ENCODE measurements at regions not wholly inside any gene's neighbourhood (a gene's known extent, or its start where the extent isn't known, plus 50 kb on each side); places are given as distances from the start of the nearest gene placed in this dataset.

DNA sequence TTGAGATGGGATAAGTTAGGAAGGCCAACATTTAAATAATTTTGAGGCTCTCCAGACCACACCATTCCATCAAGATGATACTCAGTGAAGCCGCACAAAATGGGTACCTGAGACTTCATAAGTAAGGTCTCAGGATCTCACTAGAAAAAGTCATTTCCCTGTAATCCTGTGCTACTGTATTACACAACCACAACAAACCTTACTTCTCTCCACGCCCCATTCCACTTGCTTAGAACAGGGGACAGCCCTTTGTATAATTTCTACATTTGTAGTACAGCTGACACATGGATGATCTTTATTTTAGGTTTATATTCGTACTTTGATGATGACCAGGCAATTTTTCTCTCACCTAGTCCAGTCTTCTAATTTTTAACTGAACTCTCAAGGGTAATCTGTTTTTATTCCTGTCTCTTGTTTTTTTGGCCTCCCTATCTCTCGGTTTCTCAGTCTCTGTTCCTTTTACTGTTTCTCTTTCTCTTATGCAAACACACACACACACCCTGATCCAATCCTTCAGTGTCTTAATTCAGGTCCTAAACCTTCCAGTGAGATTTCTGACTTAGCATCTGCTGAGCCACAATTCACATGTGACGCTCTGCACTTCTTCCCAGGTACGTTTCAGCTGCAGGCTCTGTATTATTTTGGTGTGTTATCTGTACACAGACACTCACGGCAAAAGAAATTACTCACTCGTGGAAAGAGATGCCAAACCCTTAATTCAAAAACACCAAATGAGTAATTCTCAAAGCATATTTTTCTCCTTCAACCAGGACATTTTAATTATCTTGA is 223.2 kb upstream of the THBS1 start:
- H4K12ac ChIP-seq (ENCODE audit: low read depth, low read length): no peak overlapping the region
- no peak overlapping the region for H3K9ac ChIP-seq (ENCODE audit: low read length)
- no peaks in the 10 kb centered on the region for H3K79me1 ChIP-seq (ENCODE audit: low read length)
- no peaks in the 10 kb centered on the region for H3K36me3 ChIP-seq (ENCODE audit: control insufficient read depth in 1 of 2, insufficient read depth in 2 of 2, low read length in 2 of 2)
- H3K18ac ChIP-seq (ENCODE audit: low read length): no peak overlapping the region
- no peaks in the 10 kb centered on the region for H3K27me3 ChIP-seq (ENCODE audit: insufficient read depth, low read length)
- H3K4me2 ChIP-seq (ENCODE audit: low read length): no peak overlapping the region
- H4K91ac ChIP-seq (ENCODE audit: low read depth, low read length): no peak overlapping the region
- H3K14ac ChIP-seq (ENCODE audit: low read length): no peak overlapping the region
- H2BK12ac ChIP-seq (ENCODE audit: low read length): no peak overlapping the region
- no peak overlapping the region for H2AK5ac ChIP-seq (ENCODE audit: low read length)
- H3K4ac ChIP-seq (ENCODE audit: low read depth, low read length): no peak overlapping the region
- H3K4me1 ChIP-seq (ENCODE audit: control insufficient read depth in 1 of 2, insufficient read depth in 2 of 2, low read length in 2 of 2): peaks cover 0 to 4% of the 10 kb centered on the region in 2 experiments
- no peak overlapping the region for H4K8ac ChIP-seq (ENCODE audit: low read depth, low read length)
- H2BK120ac ChIP-seq (ENCODE audit: insufficient read depth, low read length, poor library complexity): no peak overlapping the region
- no peak for DNase-seq
- no peak overlapping the region for H2AFZ ChIP-seq (ENCODE audit: insufficient read depth, low read length, poor library complexity)
- H3K23ac ChIP-seq (ENCODE audit: low read length): no peak overlapping the region
- no peaks in the 10 kb centered on the region for H3K79me2 ChIP-seq (ENCODE audit: control insufficient read depth, insufficient read depth, low read length, poor library complexity)
- no peaks in the 10 kb centered on the region for H3K9me3 ChIP-seq (ENCODE audit: insufficient read depth, low read depth, low read length)
- no peak overlapping the region for H3K27ac ChIP-seq (ENCODE audit: low read depth, low read length)
- H3K4me3 ChIP-seq (ENCODE audit: low read depth, low read length): no peak overlapping the region
- no CpG with 5 or more reads among the region's 8 CpGs for WGBS (ENCODE audit: extremely low coverage, insufficient coverage, insufficient read length)
- H2BK5ac ChIP-seq (ENCODE audit: low read depth, low read length, poor library complexity): no peak overlapping the region

DNA sequence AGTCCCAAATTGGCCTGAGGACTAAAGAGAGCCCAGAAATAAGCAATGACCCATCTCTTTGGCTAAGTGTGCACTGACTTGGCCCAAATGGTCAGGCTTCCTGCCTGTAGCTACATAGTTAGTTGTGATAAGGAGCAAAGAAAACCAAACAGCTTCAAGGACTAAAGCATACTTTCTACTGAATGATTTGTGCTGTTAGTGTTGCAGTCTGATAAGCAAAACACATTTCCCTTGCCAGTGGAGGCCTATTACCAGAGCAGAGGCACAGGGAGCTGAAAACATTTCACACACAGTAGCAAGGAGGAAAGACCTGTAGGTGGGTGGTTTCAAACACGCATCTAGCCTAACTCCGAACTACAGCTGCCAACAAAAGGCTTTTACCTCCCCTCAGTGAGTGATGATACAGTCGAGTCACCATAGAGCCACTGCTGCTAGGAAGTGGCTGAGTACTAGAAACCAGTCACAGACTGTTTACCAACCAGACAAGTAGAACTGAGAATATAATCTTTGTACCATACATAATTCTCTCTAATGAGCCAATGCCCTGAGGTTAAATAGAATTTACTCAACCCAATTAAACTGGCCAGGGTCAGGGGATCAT is 222.3 kb upstream of the THBS1 start:
- no peaks in the 10 kb centered on the region for H3K36me3 ChIP-seq (ENCODE audit: control insufficient read depth in 1 of 2, insufficient read depth in 2 of 2, low read length in 2 of 2)
- no peak overlapping the region for H3K18ac ChIP-seq (ENCODE audit: low read length)
- no peak overlapping the region for H3K4me2 ChIP-seq (ENCODE audit: low read length)
- H2BK120ac ChIP-seq (ENCODE audit: insufficient read depth, low read length, poor library complexity): no peak overlapping the region
- H3K14ac ChIP-seq (ENCODE audit: low read length): no peak overlapping the region
- H3K4me1 ChIP-seq (ENCODE audit: control insufficient read depth in 1 of 2, insufficient read depth in 2 of 2, low read length in 2 of 2): peaks cover 0 to 4% of the 10 kb centered on the region in 2 experiments
- H2AFZ ChIP-seq (ENCODE audit: insufficient read depth, low read length, poor library complexity): peak overlapping the region; percentile 48
- no CpG with 5 or more reads among the region's 3 CpGs for WGBS (ENCODE audit: extremely low coverage, insufficient coverage, insufficient read length)
- H4K12ac ChIP-seq (ENCODE audit: low read depth, low read length): no peak overlapping the region
- no peaks in the 10 kb centered on the region for H3K79me1 ChIP-seq (ENCODE audit: low read length)
- no peak overlapping the region for H2BK5ac ChIP-seq (ENCODE audit: low read depth, low read length, poor library complexity)
- no peak overlapping the region for H3K4me3 ChIP-seq (ENCODE audit: low read depth, low read length)
- no peaks in the 10 kb centered on the region for H3K9me3 ChIP-seq (ENCODE audit: insufficient read depth, low read depth, low read length)
- H2AK5ac ChIP-seq (ENCODE audit: low read length): no peak overlapping the region
- no peak overlapping the region for H4K91ac ChIP-seq (ENCODE audit: low read depth, low read length)
- no peaks in the 10 kb centered on the region for H3K79me2 ChIP-seq (ENCODE audit: control insufficient read depth, insufficient read depth, low read length, poor library complexity)
- H3K9ac ChIP-seq (ENCODE audit: low read length): no peak overlapping the region
- no peak overlapping the region for H3K4ac ChIP-seq (ENCODE audit: low read depth, low read length)
- no peak overlapping the region for H3K27ac ChIP-seq (ENCODE audit: low read depth, low read length)
- no peak overlapping the region for H4K8ac ChIP-seq (ENCODE audit: low read depth, low read length)
- no peaks in the 10 kb centered on the region for H3K27me3 ChIP-seq (ENCODE audit: insufficient read depth, low read length)
- no peak overlapping the region for H2BK12ac ChIP-seq (ENCODE audit: low read length)
- no peak for DNase-seq
- H3K23ac ChIP-seq (ENCODE audit: low read length): no peak overlapping the region

DNA sequence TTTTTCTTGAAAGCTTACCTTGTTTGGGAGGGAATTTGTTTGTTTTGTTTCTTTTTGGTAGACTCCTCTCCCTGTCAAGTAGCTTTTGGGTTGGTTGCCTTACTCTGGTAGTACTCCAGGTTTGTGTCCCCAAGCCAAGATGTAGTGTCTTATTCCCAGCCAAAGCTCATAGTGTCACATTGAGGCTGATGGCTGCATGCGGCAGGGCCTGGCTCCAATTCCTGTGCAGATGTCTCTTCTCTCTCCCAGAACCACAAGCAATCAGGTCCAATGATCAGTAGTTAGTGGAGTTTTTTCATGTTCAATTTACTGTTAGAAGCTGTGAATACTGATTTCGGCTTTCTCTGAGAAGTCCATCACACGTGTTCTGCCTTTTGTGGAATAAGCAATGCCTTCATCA is 221.1 kb upstream of the THBS1 start:
- Histone ChIP-seq H4K8ac (ENCODE audit: low read depth, low read length) (no peak overlapping the region), H3K9me3 (ENCODE audit: insufficient read depth, low read depth, low read length) (no peaks in the 10 kb centered on the region), H2BK120ac (ENCODE audit: insufficient read depth, low read length, poor library complexity) (no peak overlapping the region), H3K4me2 (ENCODE audit: low read length) (no peak overlapping the region), H3K4me1 (ENCODE audit: control insufficient read depth in 1 of 2, insufficient read depth in 2 of 2, low read length in 2 of 2) (peaks cover 0 to 4% of the 10 kb centered on the region in 2 experiments), H2BK12ac (ENCODE audit: low read length) (no peak overlapping the region), H3K79me1 (ENCODE audit: low read length) (no peaks in the 10 kb centered on the region), H2AFZ (ENCODE audit: insufficient read depth, low read length, poor library complexity) (no peak overlapping the region), H3K4ac (ENCODE audit: low read depth, low read length) (no peak overlapping the region), H4K91ac (ENCODE audit: low read depth, low read length) (no peak overlapping the region), H3K27me3 (ENCODE audit: insufficient read depth, low read length) (no peaks in the 10 kb centered on the region), H2AK5ac (ENCODE audit: low read length) (no peak overlapping the region), H4K12ac (ENCODE audit: low read depth, low read length) (no peak overlapping the region), H3K79me2 (ENCODE audit: control insufficient read depth, insufficient read depth, low read length, poor library complexity) (no peaks in the 10 kb centered on the region), H3K4me3 (ENCODE audit: low read depth, low read length) (no peak overlapping the region), H3K23ac (ENCODE audit: low read length) (no peak overlapping the region), H3K9ac (ENCODE audit: low read length) (no peak overlapping the region), H3K18ac (ENCODE audit: low read length) (no peak overlapping the region), H3K27ac (ENCODE audit: low read depth, low read length) (no peak overlapping the region), H3K36me3 (ENCODE audit: control insufficient read depth in 1 of 2, insufficient read depth in 2 of 2, low read length in 2 of 2) (no peaks in the 10 kb centered on the region), H2BK5ac (ENCODE audit: low read depth, low read length, poor library complexity) (no peak overlapping the region), H3K14ac (ENCODE audit: low read length) (no peak overlapping the region)
- WGBS (ENCODE audit: extremely low coverage, insufficient coverage, insufficient read length): no CpG with 5 or more reads among the region's 3 CpGs
- DNase-seq: no peak

DNA sequence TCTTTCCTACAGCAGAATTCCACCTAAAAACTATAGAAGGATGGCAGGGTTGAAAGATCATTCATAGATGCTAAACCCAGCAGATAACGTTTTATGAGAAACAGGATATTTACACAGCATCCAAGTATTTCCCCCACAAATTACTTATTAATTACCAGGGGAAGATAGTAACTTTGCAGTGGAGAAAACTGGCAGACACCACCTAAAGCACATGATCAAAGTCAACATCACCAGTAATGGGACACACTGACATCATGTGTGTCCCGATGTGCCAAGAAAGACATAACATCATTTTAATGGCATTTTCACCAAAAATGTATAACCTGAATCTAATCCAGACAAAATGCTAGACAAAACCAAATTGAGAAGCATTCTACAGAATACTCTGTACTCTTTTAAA is 220.4 kb upstream of the THBS1 start:
- Histone ChIP-seq H3K23ac (ENCODE audit: low read length) (no peak overlapping the region), H2AK5ac (ENCODE audit: low read length) (no peak overlapping the region), H3K36me3 (ENCODE audit: control insufficient read depth in 1 of 2, insufficient read depth in 2 of 2, low read length in 2 of 2) (no peaks in the 10 kb centered on the region), H4K12ac (ENCODE audit: low read depth, low read length) (no peak overlapping the region), H3K4ac (ENCODE audit: low read depth, low read length) (no peak overlapping the region), H3K9me3 (ENCODE audit: insufficient read depth, low read depth, low read length) (no peaks in the 10 kb centered on the region), H3K4me3 (ENCODE audit: low read depth, low read length) (no peak overlapping the region), H2BK5ac (ENCODE audit: low read depth, low read length, poor library complexity) (no peak overlapping the region), H3K9ac (ENCODE audit: low read length) (no peak overlapping the region), H3K14ac (ENCODE audit: low read length) (no peak overlapping the region), H3K27me3 (ENCODE audit: insufficient read depth, low read length) (no peaks in the 10 kb centered on the region), H3K79me1 (ENCODE audit: low read length) (no peaks in the 10 kb centered on the region), H3K4me2 (ENCODE audit: low read length) (no peak overlapping the region), H2AFZ (ENCODE audit: insufficient read depth, low read length, poor library complexity) (no peak overlapping the region), H4K91ac (ENCODE audit: low read depth, low read length) (no peak overlapping the region), H3K27ac (ENCODE audit: low read depth, low read length) (no peak overlapping the region), H2BK12ac (ENCODE audit: low read length) (no peak overlapping the region), H3K79me2 (ENCODE audit: control insufficient read depth, insufficient read depth, low read length, poor library complexity) (no peaks in the 10 kb centered on the region), H4K8ac (ENCODE audit: low read depth, low read length) (no peak overlapping the region), H3K18ac (ENCODE audit: low read length) (no peak overlapping the region), H3K4me1 (ENCODE audit: control insufficient read depth in 1 of 2, insufficient read depth in 2 of 2, low read length in 2 of 2) (peaks cover 0 to 4% of the 10 kb centered on the region in 2 experiments), H2BK120ac (ENCODE audit: insufficient read depth, low read length, poor library complexity) (no peak overlapping the region)
- WGBS (ENCODE audit: extremely low coverage, insufficient coverage, insufficient read length): no CpG with 5 or more reads among the region's 2 CpGs
- DNase-seq: no peak

Measured in trophoblast cell (in vitro differentiated cells and primary cell).